Smooth muscle cell of the brain vasculature (primary cell): ENCODE measurements at regions not wholly inside any gene's neighbourhood (a gene's known extent, or its start where the extent isn't known, plus 50 kb on each side); places are given as distances from the start of the nearest gene placed in this dataset.
"Not testable (repeated sequence)": the region's sequence is repeated elsewhere in the genome, so short reads cannot be mapped to it uniquely, and the experiment has no call there.

Experiments
- DNase-seq: peaks from one replicate; pipeline ENCODE4 v3.0.0-alpha.2; 2012; ENCODE audit warnings: low read depth, low spot score

GRCh38 chr5:109989994-109990722 is 300.4 kb downstream of the MAN2A1 start:
- no peak for DNase-seq

- no peak for DNase-seq
These were observed 301.1 kb downstream of the MAN2A1 start for GRCh38 chr5:109990723-109991359.

- no peak for DNase-seq
These were observed 302.7 kb downstream of the MAN2A1 start for GRCh38 chr5:109992264-109992915.

GRCh38 chr5:109994135-109994534 is 304.4 kb downstream of the MAN2A1 start:
- DNase-seq: no peak

- no peak for DNase-seq
These were observed 306.5 kb downstream of the MAN2A1 start for GRCh38 chr5:109996246-109996645.

GRCh38 chr5:109997161-109997560 is 307.4 kb downstream of the MAN2A1 start:
- no peak for DNase-seq

- DNase-seq: no peak
These were observed 308.5 kb downstream of the MAN2A1 start for GRCh38 chr5:109998208-109998607.

GRCh38 chr5:109998726-109999125 is 309.0 kb downstream of the MAN2A1 start:
- DNase-seq: no peak

GRCh38 chr5:110001648-110002047 is 311.9 kb downstream of the MAN2A1 start:
- DNase-seq: no peak

GRCh38 chr5:110002652-110003051 is 312.9 kb downstream of the MAN2A1 start:
- no peak for DNase-seq

GRCh38 chr5:110005907-110006562 is 316.3 kb downstream of the MAN2A1 start:
- DNase-seq: not testable (repeated sequence)

- DNase-seq: no peak
These were observed 317.4 kb downstream of the MAN2A1 start for GRCh38 chr5:110007101-110007500.

GRCh38 chr5:110008131-110008530 is 318.4 kb downstream of the MAN2A1 start:
- no peak for DNase-seq

- no peak for DNase-seq
These were observed 322.4 kb downstream of the MAN2A1 start for GRCh38 chr5:110012145-110012544.

- no peak for DNase-seq
These were observed 323.3 kb downstream of the MAN2A1 start for GRCh38 chr5:110013017-110013416.

GRCh38 chr5:110017854-110018253 is 328.1 kb downstream of the MAN2A1 start:
- DNase-seq: no peak

GRCh38 chr5:110018509-110018908 is 328.8 kb downstream of the MAN2A1 start:
- DNase-seq: no peak

GRCh38 chr5:110019119-110019518 is 329.4 kb downstream of the MAN2A1 start:
- DNase-seq: no peak

GRCh38 chr5:110019780-110020179 is 330.1 kb downstream of the MAN2A1 start:
- no peak for DNase-seq

- no peak for DNase-seq
These were observed 331.5 kb downstream of the MAN2A1 start for GRCh38 chr5:110021251-110021650.

GRCh38 chr5:110025160-110025559 is 335.4 kb downstream of the MAN2A1 start:
- no peak for DNase-seq
